HG03378 (cell line): ENCODE measurements at regions not wholly inside any gene's neighbourhood (a gene's known extent, or its start where the extent isn't known, plus 50 kb on each side); places are given as distances from the start of the nearest gene placed in this dataset.
A peak's percentile ranks its signal among the peaks of the same experiment; 100 is the strongest.

Experiments used
- ATAC-seq: cut with Tn5 transposase; IDR thresholded peaks from one replicate; pipeline ENCODE4 v1.9.1; 2021; ENCODE audit warnings: mild to moderate bottlenecking, moderate library complexity; ENCODE audit not compliant: unreplicated experiment

DNA sequence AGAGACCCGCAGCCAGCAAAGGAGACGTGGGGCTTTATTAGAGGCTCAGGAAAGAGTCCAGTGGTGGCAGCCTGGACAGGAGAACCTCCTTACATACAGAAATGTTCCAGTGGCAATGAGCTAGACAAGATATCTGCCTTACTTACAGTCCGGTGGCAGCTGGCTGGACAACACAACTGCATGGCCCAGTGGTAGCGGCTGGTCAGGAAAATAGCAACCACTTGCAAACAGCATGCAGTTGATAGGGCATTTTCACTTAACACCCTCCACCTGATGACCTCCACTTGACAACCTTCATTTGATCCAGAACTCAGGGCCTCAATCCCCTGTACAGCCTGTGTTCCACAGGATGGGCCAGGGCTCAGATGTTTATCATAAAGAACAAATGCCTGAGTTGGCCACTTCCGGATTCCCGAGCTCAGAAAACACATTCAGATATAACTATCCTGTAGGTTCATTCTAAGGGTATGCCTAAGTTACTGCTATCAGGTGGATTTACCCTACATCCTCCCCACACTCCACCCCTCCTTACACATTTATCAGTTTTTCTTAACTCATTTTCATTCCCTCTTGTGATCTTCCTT, 63.3 kb upstream of the ITPRID2 start:
- ATAC-seq: no peak

GRCh38 chr2:181829230-181829629, 62.3 kb upstream of the ITPRID2 start:
- no peak for ATAC-seq

DNA sequence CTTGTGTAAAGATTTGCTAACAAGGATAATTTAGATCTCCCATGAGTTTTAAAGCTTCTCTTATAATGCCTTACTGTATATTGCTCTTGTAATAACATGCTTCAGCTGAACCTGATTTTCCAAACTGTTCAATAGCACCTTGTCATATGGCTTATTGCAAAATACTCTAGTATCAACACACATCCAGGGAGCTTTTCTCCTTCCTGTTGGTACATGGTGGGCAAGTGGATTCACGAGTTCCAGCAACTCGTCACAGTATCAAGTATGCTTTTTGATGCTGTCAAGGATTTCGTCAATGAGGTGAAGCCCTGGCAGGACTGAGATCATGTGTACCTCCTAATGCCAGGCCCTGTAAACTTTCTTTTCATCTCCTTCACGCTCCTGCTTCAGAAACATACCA, 59.5 kb upstream of the ITPRID2 start:
- no peak for ATAC-seq

- ATAC-seq: peak; percentile 76
Observed at GRCh38 chr2:181836583-181836982, 54.9 kb upstream of the ITPRID2 start.

GRCh38 chr2:181837563-181837962, 54.0 kb upstream of the ITPRID2 start:
- no peak for ATAC-seq

DNA sequence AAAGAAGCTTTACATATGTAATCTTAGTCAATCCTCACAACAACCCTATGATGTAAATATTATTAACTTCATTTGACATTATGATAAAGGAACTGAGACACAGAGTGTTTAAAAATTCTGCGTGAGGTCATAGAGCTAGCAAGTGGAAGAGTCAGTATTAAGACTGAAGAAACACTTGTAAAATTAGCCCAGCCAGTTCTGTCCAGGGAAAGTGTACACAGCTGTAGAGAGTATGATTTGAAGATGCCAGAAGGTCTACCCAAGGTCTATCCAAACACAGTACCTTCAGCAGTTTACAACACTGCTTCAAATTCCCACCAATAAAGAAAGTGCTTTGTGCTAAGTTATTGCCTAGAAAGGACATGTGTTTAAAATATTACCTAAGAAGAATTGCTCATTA, 51.7 kb upstream of the ITPRID2 start:
- ATAC-seq: no peak

DNA sequence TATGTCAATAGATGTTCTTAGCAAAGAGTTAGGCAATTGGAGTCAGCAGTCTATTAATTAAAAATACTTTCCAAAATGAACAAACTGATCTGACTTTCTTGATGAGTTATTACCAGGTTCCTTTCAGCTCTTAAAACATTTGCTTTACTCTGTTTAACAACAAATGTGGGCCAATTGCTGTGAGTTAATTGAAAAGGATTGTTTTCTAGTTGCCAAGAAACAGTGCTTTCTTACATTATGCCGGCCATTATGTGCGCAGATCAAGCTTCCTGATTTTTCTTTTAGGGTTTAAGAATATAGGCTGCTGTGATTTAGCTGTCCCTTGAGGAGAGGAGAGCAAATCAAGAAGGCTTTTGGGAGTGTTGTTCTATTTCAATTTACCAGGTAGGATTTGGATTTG, 50.5 kb upstream of the ITPRID2 start:
- no peak for ATAC-seq
